ENCODE measurements at regions not wholly inside any gene's neighbourhood (a gene's known extent, or its start where the extent isn't known, plus 50 kb on each side); places are given as distances from the start of the nearest gene placed in this dataset.

DNA sequence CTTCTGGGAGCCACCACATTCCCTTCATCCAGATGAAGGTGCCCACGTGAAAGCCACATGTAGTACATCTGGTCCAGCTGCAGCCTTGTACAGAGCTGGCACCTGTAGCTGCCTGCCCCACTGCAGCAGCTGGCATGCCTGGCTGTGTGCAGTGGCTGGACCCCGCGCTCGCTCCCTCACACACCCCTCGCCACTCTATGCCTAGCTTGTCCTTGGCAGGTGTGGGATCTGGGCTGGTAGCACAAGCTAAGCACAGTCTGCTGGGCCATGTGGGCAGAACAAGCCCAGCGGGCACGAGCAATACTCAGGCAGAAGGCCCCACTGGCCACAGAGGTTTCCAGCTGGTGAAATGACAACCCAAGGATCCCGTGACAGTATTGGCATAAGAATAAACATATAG lies 163.9 kb upstream of the PRNP start:
- Histone ChIP-seq H3K9ac (ENCODE audit: low read length) (no peak overlapping the region), H3K27ac (ENCODE audit: low read length) (no peak overlapping the region), H4K20me1 (ENCODE audit: insufficient read depth, low read length) (no peaks in the 10 kb centered on the region), H3K36me3 (replicated peaks; ENCODE audit: low read depth, low read length) (no peaks in the 10 kb centered on the region), H3K79me2 (ENCODE audit: low read length) (no peaks in the 10 kb centered on the region), H3K9me3 (ENCODE audit: insufficient read depth, low read length) (no peaks in the 10 kb centered on the region), H3K4me1 (ENCODE audit: low read length) (no peaks in the 10 kb centered on the region), H3K4me2 (ENCODE audit: low read length) (no peak overlapping the region), H3K4me3 (ENCODE audit: low read length) (no peak overlapping the region), H3K27me3 (ENCODE audit: low read depth, low read length) (peaks cover 14% of the 10 kb centered on the region; the same call in 1 of the 2 replicates), H2AFZ (ENCODE audit: low read depth, low read length) (no peak overlapping the region)
- no peak for TF ChIP-seq EZH2phosphoT487 (IDR thresholded peaks at IDR 0.05; ENCODE audit: low read depth)
- TF ChIP-seq, protein P1, sequence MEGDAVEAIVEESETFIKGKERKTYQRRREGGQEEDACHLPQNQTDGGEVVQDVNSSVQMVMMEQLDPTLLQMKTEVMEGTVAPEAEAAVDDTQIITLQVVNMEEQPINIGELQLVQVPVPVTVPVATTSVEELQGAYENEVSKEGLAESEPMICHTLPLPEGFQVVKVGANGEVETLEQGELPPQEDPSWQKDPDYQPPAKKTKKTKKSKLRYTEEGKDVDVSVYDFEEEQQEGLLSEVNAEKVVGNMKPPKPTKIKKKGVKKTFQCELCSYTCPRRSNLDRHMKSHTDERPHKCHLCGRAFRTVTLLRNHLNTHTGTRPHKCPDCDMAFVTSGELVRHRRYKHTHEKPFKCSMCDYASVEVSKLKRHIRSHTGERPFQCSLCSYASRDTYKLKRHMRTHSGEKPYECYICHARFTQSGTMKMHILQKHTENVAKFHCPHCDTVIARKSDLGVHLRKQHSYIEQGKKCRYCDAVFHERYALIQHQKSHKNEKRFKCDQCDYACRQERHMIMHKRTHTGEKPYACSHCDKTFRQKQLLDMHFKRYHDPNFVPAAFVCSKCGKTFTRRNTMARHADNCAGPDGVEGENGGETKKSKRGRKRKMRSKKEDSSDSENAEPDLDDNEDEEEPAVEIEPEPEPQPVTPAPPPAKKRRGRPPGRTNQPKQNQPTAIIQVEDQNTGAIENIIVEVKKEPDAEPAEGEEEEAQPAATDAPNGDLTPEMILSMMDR (IDR thresholded peaks at IDR 0.05; ENCODE audit: low read depth, low read length): no peak

GRCh38 chr20:4521170-4521968 lies 164.9 kb upstream of the PRNP start:
- H3K4me1 ChIP-seq (ENCODE audit: low read length): no peaks in the 10 kb centered on the region
- H3K4me3 ChIP-seq (ENCODE audit: low read length): no peak overlapping the region
- no peaks in the 10 kb centered on the region for H3K9me3 ChIP-seq (ENCODE audit: insufficient read depth, low read length)
- H2AFZ ChIP-seq (ENCODE audit: low read depth, low read length): no peak overlapping the region
- no peak overlapping the region for H3K9ac ChIP-seq (ENCODE audit: low read length)
- H3K27ac ChIP-seq (ENCODE audit: low read length): no peak overlapping the region
- no peaks in the 10 kb centered on the region for H3K36me3 ChIP-seq (replicated peaks; ENCODE audit: low read depth, low read length)
- H4K20me1 ChIP-seq (ENCODE audit: insufficient read depth, low read length): no peaks in the 10 kb centered on the region
- no peak overlapping the region for H3K4me2 ChIP-seq (ENCODE audit: low read length)
- TF ChIP-seq, protein P1 (IDR thresholded peaks at IDR 0.05; ENCODE audit: low read depth, low read length): no peak
- no peak for TF ChIP-seq EZH2phosphoT487 (IDR thresholded peaks at IDR 0.05; ENCODE audit: low read depth)
- no peaks in the 10 kb centered on the region for H3K79me2 ChIP-seq (ENCODE audit: low read length)
- H3K27me3 ChIP-seq (ENCODE audit: low read depth, low read length): peaks cover 19% of the 10 kb centered on the region; the same call in 1 of the 2 replicates

DNA sequence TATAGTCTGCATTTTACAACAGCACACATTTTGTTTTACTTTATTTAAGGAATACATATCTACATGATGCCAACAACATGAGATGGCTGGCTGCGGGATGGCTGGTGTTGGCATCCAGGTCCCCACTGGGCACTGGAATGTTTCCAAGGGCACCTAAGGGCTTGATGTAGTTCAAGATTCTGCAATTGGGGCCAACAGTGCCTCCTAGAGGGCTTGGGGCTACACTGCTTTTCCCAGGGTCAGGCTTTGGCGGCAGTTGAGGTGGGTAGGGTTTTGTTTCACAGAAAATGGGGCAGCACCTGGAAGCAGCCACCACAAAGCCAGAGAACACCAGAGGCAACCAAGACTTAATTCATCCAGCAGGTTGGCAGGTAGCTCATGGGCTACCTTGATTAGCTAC lies 166.7 kb upstream of the PRNP start:
- no peak overlapping the region for H3K27ac ChIP-seq (ENCODE audit: low read length)
- no peak overlapping the region for H3K4me2 ChIP-seq (ENCODE audit: low read length)
- TF ChIP-seq EZH2phosphoT487 (IDR thresholded peaks at IDR 0.05; ENCODE audit: low read depth): no peak
- TF ChIP-seq, protein P1 (IDR thresholded peaks at IDR 0.05; ENCODE audit: low read depth, low read length): peak; percentile 52
- no peaks in the 10 kb centered on the region for H3K36me3 ChIP-seq (replicated peaks; ENCODE audit: low read depth, low read length)
- H3K79me2 ChIP-seq (ENCODE audit: low read length): no peaks in the 10 kb centered on the region
- no peaks in the 10 kb centered on the region for H4K20me1 ChIP-seq (ENCODE audit: insufficient read depth, low read length)
- H3K27me3 ChIP-seq (ENCODE audit: low read depth, low read length): peaks cover 25% of the 10 kb centered on the region; the same call in 1 of the 2 replicates
- H2AFZ ChIP-seq (ENCODE audit: low read depth, low read length): no peak overlapping the region
- no peaks in the 10 kb centered on the region for H3K4me1 ChIP-seq (ENCODE audit: low read length)
- H3K9ac ChIP-seq (ENCODE audit: low read length): no peak overlapping the region
- H3K4me3 ChIP-seq (ENCODE audit: low read length): no peak overlapping the region
- H3K9me3 ChIP-seq (ENCODE audit: insufficient read depth, low read length): no peaks in the 10 kb centered on the region

DNA sequence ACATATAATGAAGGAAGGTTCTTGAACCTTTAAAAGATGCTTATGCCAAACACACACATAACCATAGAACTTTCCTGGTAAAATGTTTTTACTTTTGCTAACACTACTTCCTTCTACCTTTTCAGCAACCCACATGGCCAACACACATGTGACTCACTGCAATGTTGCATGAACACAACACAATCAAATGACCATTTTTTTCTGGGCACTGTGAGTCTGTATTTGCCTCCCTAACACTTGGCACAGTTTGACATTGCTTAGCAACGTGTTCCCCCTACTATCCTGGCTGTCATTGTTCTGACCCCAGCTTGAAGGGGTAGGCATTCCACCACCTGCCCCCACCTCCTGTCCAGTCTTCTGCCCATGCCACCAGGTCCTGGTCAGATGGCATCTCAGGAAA lies 169.4 kb upstream of the PRNP start:
- Histone ChIP-seq H3K79me2 (ENCODE audit: low read length) (no peaks in the 10 kb centered on the region), H3K9ac (ENCODE audit: low read length) (no peak overlapping the region), H3K36me3 (replicated peaks; ENCODE audit: low read depth, low read length) (no peaks in the 10 kb centered on the region), H2AFZ (ENCODE audit: low read depth, low read length) (no peak overlapping the region), H3K27me3 (ENCODE audit: low read depth, low read length) (peaks cover 43% of the 10 kb centered on the region), H4K20me1 (ENCODE audit: insufficient read depth, low read length) (no peaks in the 10 kb centered on the region), H3K4me2 (ENCODE audit: low read length) (no peak overlapping the region), H3K9me3 (ENCODE audit: insufficient read depth, low read length) (no peaks in the 10 kb centered on the region), H3K4me3 (ENCODE audit: low read length) (no peak overlapping the region), H3K4me1 (ENCODE audit: low read length) (no peaks in the 10 kb centered on the region), H3K27ac (ENCODE audit: low read length) (no peak overlapping the region)
- TF ChIP-seq, protein P1 (IDR thresholded peaks at IDR 0.05; ENCODE audit: low read depth, low read length): no peak
- no peak for TF ChIP-seq EZH2phosphoT487 (IDR thresholded peaks at IDR 0.05; ENCODE audit: low read depth)
